Small intestine (tissue), 7 donors: ENCODE measurements at regions not wholly inside any gene's neighbourhood (a gene's known extent, or its start where the extent isn't known, plus 50 kb on each side); places are given as distances from the start of the nearest gene placed in this dataset.

Source experiments
- DNase-seq, 2 donors: peaks; one replicate each; pipeline versions ENCODE4 v3.0.0 to v3.0.0-alpha.2; 2013
- FAIRE-seq: peaks from 2 replicates; lab custom pipeline; 2012; peaks lifted over from hg19 to GRCh38; lab: Jason Lieb, UNC
- H3K27ac ChIP-seq, 3 donors: one replicate each; pipeline ENCODE4 v1.5.1; 2013; ENCODE audit warnings: low read length in 2 of 3, mild to moderate bottlenecking in 2 of 3, control low read depth in 1 of 3, inconsistent platforms in 1 of 3, low read depth in 1 of 3, moderate library complexity in 1 of 3
- H3K27me3 ChIP-seq, 3 donors: one replicate each; pipeline ENCODE4 v1.6.1; 2013; ENCODE audit warnings: low read length in 3 of 3, inconsistent platforms in 1 of 3; ENCODE audit not compliant: control insufficient read depth in 3 of 3, insufficient read depth in 3 of 3
- H3K36me3 ChIP-seq, 3 donors: one replicate each; pipeline ENCODE4 v1.6.1; 2013; ENCODE audit warnings: low read length in 3 of 3, inconsistent platforms in 1 of 3, low read depth in 1 of 3, mild to moderate bottlenecking in 1 of 3, moderate library complexity in 1 of 3; ENCODE audit not compliant: control insufficient read depth in 3 of 3, insufficient read depth in 2 of 3
- H3K4me1 ChIP-seq, 3 donors: one replicate each; pipeline ENCODE4 v1.6.1; 2013; ENCODE audit warnings: low read length in 2 of 3, inconsistent platforms in 1 of 3, low read depth in 1 of 3, mild to moderate bottlenecking in 1 of 3, moderate library complexity in 1 of 3; ENCODE audit not compliant: control insufficient read depth in 3 of 3, insufficient read depth in 2 of 3
- H3K4me3 ChIP-seq, 3 donors: one replicate each; pipeline ENCODE4 v1.5.1; 2013; ENCODE audit warnings: low read length in 3 of 3, control low read depth in 1 of 3, inconsistent platforms in 1 of 3, low read depth in 1 of 3, mild to moderate bottlenecking in 1 of 3, moderate library complexity in 1 of 3
- H3K9me3 ChIP-seq, 2 donors: one replicate each; pipeline ENCODE4 v1.6.1; 2013; ENCODE audit warnings: low read depth in 1 of 2, low read length in 1 of 2; ENCODE audit not compliant: control insufficient read depth in 2 of 2, insufficient read depth in 1 of 2
- WGBS, 3 donors: extraction: QIAGEN DNeasy Blood & Tissue Kit; methylation state at CpG; one replicate each; pipeline ENCODE4 v1.1.7; 2013; 5-methylcytosine and 5-hydroxymethylcytosine counted together
- donor health status: healthy with polysubstance abuse.
- donor health status: control.
- donor health status: control.
- donor health status: Bipolar disorder and iron deficiency.
- donor health status: healthy.

DNA sequence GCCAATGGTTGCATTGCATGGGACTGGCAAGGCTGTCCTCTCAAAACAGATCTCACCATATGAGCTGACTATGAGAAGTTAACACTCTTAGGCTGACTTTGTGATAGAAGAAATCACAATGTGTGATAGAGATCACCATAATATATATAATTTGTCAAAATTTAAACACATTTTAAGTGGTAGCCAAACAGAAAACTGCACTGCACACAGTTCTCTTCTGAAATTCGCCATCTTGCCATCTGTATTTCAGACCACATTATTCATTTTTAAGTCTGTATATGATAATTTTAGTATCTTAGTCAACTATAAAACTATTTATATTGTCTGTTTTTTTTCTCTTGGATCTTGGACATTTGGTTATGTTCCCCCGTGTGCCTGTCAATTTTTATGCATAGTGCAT lies 374.7 kb downstream of the AJAP1 start:
- DNase-seq = no peak
- 71 to 72% (median 71%) methylated on average over 2 of the region's 2 CpGs for WGBS, 3 donors
- H3K27me3 ChIP-seq = no peaks in the 10 kb centered on the region
- H3K9me3 ChIP-seq = no peaks in the 10 kb centered on the region
- no peak overlapping the region for H3K4me3 ChIP-seq
- no peak overlapping the region for H3K27ac ChIP-seq
- H3K36me3 ChIP-seq = no peaks in the 10 kb centered on the region
- H3K4me1 ChIP-seq = no peaks in the 10 kb centered on the region
- FAIRE-seq = no peak

DNA sequence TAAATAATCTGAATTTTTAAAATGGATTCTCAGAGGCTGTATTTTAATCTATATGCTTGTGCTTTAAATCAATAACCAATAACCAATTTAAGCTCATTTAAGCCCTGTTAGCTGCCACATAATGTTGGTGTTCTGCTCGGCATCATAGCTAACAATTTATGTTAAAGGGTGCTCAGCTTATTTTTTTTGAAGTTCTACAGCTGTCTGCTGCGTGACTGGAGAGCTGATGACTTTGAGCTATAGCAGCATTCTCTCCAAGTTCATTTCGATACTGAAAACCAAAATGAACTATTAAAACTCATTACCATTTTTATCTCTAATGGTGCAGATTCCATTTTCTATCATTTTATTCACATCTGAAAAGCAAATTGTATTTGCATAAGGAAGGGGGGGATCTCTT lies 357.8 kb downstream of the AJAP1 start:
- Histone ChIP-seq H3K4me3 (no peak overlapping the region), H3K36me3 (no peaks in the 10 kb centered on the region), H3K4me1 (no peaks in the 10 kb centered on the region), H3K27ac (no peak overlapping the region), H3K9me3 (no peaks in the 10 kb centered on the region), H3K27me3 (no peaks in the 10 kb centered on the region)
- 64 to 78% (median 72%) methylated on average over 3 of the region's 3 CpGs for WGBS, 3 donors
- FAIRE-seq = no peak
- DNase-seq = no peak

- H3K27me3 ChIP-seq = no peaks in the 10 kb centered on the region
- no peaks in the 10 kb centered on the region for H3K4me1 ChIP-seq
- WGBS, 3 donors = 68 to 76% (median 69%) methylated on average over 8 of the region's 8 CpGs
- DNase-seq (no peak), FAIRE-seq (no peak)
- H3K9me3 ChIP-seq = no peaks in the 10 kb centered on the region
- H3K36me3 ChIP-seq = no peaks in the 10 kb centered on the region
- no peak overlapping the region for H3K27ac ChIP-seq
- H3K4me3 ChIP-seq = no peak overlapping the region
These were observed 356.2 kb downstream of the AJAP1 start for GRCh38 chr1:5010656-5011055.

GRCh38 chr1:5010236-5010635 lies 355.8 kb downstream of the AJAP1 start:
- no peak overlapping the region for H3K27ac ChIP-seq
- WGBS, 3 donors = 75 to 84% (median 82%) methylated on average over 4 of the region's 4 CpGs
- no peaks in the 10 kb centered on the region for H3K9me3 ChIP-seq
- H3K4me3 ChIP-seq = no peak overlapping the region
- DNase-seq = no peak
- no peaks in the 10 kb centered on the region for H3K36me3 ChIP-seq
- no peaks in the 10 kb centered on the region for H3K4me1 ChIP-seq
- no peak for FAIRE-seq
- no peaks in the 10 kb centered on the region for H3K27me3 ChIP-seq

GRCh38 chr1:5009376-5010065 lies 355.1 kb downstream of the AJAP1 start:
- H3K27me3 ChIP-seq = no peaks in the 10 kb centered on the region
- H3K9me3 ChIP-seq = no peaks in the 10 kb centered on the region
- no peaks in the 10 kb centered on the region for H3K36me3 ChIP-seq
- no peak overlapping the region for H3K4me3 ChIP-seq
- no peaks in the 10 kb centered on the region for H3K4me1 ChIP-seq
- 33 to 53% (median 42%) methylated on average over 7 of the region's 7 CpGs for WGBS, 3 donors
- DNase-seq (no peak), FAIRE-seq (no peak)
- H3K27ac ChIP-seq = no peak overlapping the region

DNA sequence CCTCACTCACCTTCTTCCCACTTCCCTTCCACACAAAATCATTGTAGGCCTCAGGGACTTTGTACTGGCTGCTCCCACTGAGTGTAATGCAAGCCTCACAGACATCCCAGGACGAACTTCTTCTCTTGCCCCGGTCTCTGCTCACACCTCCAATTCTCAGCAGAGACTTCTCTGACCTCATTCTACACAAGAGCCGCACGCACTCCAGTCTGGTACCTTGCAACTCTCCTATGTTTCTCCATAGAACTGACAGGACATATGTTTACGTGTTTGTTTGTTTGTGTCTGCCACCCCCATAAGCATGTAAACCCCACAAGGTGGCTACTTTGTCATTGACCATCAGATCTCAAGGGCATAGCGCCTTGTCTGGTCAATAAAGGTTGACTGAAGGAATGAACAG lies 350.8 kb downstream of the AJAP1 start:
- Histone ChIP-seq H3K4me3 (no peak overlapping the region), H3K27me3 (no peaks in the 10 kb centered on the region), H3K36me3 (no peaks in the 10 kb centered on the region), H3K9me3 (no peaks in the 10 kb centered on the region), H3K27ac (no peak overlapping the region), H3K4me1 (no peaks in the 10 kb centered on the region)
- 66 to 78% (median 71%) methylated on average over 6 of the region's 6 CpGs for WGBS, 3 donors
- DNase-seq (no peak), FAIRE-seq (no peak)

- Histone ChIP-seq H3K4me3 (no peak overlapping the region), H3K27me3 (no peaks in the 10 kb centered on the region), H3K4me1 (no peaks in the 10 kb centered on the region), H3K27ac (no peak overlapping the region), H3K9me3 (no peaks in the 10 kb centered on the region), H3K36me3 (no peaks in the 10 kb centered on the region)
- 72 to 90% (median 75%) methylated on average over 2 of the region's 2 CpGs for WGBS, 3 donors
- no peak for DNase-seq
- FAIRE-seq = no peak
These were observed 348.3 kb downstream of the AJAP1 start for GRCh38 chr1:5002676-5003075.

- 42 to 53% (median 48%) methylated on average over 5 of the region's 5 CpGs for WGBS, 3 donors
- H3K36me3 ChIP-seq = no peaks in the 10 kb centered on the region
- DNase-seq = no peak
- no peaks in the 10 kb centered on the region for H3K27me3 ChIP-seq
- H3K9me3 ChIP-seq = no peaks in the 10 kb centered on the region
- no peaks in the 10 kb centered on the region for H3K4me1 ChIP-seq
- H3K27ac ChIP-seq = no peak overlapping the region
- no peak overlapping the region for H3K4me3 ChIP-seq
- FAIRE-seq = no peak
These were observed 347.1 kb downstream of the AJAP1 start for GRCh38 chr1:5001466-5001865.

GRCh38 chr1:4986306-4986705 lies 331.9 kb downstream of the AJAP1 start:
- Histone ChIP-seq H3K4me3 (no peak overlapping the region), H3K9me3 (no peaks in the 10 kb centered on the region), H3K27ac (no peak overlapping the region), H3K4me1 (no peaks in the 10 kb centered on the region), H3K36me3 (no peaks in the 10 kb centered on the region), H3K27me3 (no peaks in the 10 kb centered on the region)
- DNase-seq = no peak
- WGBS, 3 donors = 34 to 38% (median 38%) methylated on average over 5 of the region's 5 CpGs
- FAIRE-seq = no peak
